Mesothelial cell of epicardium (in vitro differentiated cells): ENCODE measurements at regions not wholly inside any gene's neighbourhood (a gene's known extent, or its start where the extent isn't known, plus 50 kb on each side); places are given as distances from the start of the nearest gene placed in this dataset.
A peak's percentile ranks its signal among the peaks of the same experiment; 100 is the strongest.

Source experiments
- DNase-seq, 2 experiments: peaks; one replicate each; pipeline ENCODE4 v3.0.0; 2021; ENCODE audit warnings: low spot score in 2 of 2; ENCODE audit not compliant: unreplicated experiment in 2 of 2
- H3K27ac Mint-ChIP-seq: 2 replicates; pipeline ENCODE4 v1.8.0; 2021; ENCODE audit warnings: mixed read lengths
- H3K27me3 Mint-ChIP-seq: 2 replicates; pipeline ENCODE4 v1.8.0; 2021; ENCODE audit warnings: low read depth, mixed read lengths
- H3K36me3 Mint-ChIP-seq: 2 replicates; pipeline ENCODE4 v1.8.0; 2021; ENCODE audit warnings: mixed read lengths
- H3K4me1 Mint-ChIP-seq: 2 replicates; pipeline ENCODE4 v1.8.0; 2021; ENCODE audit warnings: mixed read lengths
- H3K4me3 Mint-ChIP-seq: 2 replicates; pipeline ENCODE4 v1.8.0; 2021; ENCODE audit warnings: mild to moderate bottlenecking, moderate library complexity, mixed read lengths
- H3K9me3 Mint-ChIP-seq: 2 replicates; pipeline ENCODE4 v1.8.0; 2021; ENCODE audit warnings: mixed read lengths
- TF ChIP-seq, protein P1 (sequence below): fragments of 200-600 bp; sonication (generic); IDR thresholded peaks from one replicate; pipeline ENCODE4 v1.5.0; 2021; ENCODE audit warnings: antibody characterized with exemption; ENCODE audit not compliant: unreplicated experiment

DNA sequence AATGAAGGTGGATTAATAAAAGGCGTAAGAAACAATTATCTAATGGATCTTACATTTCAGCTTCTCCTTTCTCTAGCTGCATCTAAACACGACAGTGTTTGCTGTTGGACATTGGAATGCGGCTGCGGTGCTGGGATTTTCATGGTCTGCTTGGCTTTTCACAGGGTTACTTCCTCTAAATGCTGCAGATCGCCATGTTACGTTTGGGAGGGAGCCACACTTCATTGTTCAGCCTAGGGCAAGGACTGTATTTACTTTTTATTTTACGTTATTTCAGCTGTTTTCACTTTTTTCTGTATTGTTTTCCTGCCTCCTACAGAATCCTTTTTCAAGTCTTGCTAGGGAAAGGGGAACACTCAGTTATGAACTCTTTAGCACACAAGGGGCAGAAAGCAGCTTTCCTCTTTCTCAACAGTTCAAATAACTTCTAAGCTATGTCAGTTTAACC, 97.9 kb upstream of the MTHFD1L start:
- H3K27ac Mint-ChIP-seq, result peak overlapping the region; percentile 93
- peaks cover 45% of the 10 kb centered on the region for H3K4me1 Mint-ChIP-seq
- TF ChIP-seq, protein P1, sequence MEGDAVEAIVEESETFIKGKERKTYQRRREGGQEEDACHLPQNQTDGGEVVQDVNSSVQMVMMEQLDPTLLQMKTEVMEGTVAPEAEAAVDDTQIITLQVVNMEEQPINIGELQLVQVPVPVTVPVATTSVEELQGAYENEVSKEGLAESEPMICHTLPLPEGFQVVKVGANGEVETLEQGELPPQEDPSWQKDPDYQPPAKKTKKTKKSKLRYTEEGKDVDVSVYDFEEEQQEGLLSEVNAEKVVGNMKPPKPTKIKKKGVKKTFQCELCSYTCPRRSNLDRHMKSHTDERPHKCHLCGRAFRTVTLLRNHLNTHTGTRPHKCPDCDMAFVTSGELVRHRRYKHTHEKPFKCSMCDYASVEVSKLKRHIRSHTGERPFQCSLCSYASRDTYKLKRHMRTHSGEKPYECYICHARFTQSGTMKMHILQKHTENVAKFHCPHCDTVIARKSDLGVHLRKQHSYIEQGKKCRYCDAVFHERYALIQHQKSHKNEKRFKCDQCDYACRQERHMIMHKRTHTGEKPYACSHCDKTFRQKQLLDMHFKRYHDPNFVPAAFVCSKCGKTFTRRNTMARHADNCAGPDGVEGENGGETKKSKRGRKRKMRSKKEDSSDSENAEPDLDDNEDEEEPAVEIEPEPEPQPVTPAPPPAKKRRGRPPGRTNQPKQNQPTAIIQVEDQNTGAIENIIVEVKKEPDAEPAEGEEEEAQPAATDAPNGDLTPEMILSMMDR, result no peak
- no peaks in the 10 kb centered on the region for H3K27me3 Mint-ChIP-seq
- H3K4me3 Mint-ChIP-seq, result no peak overlapping the region
- DNase-seq, result no peak
- peaks cover 15% of the 10 kb centered on the region for H3K36me3 Mint-ChIP-seq
- H3K9me3 Mint-ChIP-seq, result peaks cover 2% of the 10 kb centered on the region

DNA sequence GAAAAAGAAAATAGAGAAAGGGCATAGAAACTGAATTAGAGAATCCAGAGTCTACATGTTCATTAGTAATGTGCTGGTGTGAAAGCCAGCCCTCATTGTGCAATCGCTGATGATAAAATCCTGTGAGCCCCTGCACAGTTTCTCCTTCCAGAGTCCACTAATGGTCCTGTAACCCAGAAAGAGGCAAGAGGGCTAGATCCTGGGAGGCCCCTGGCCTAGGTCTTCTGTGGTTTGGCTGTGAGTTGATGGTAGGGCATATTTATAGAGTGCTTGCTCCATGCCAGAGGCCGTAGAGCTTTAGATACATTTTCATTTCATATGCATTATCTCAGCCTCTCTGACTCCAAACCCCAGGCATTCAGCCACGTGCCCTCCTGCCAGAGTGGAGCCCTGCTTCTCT, 94.9 kb upstream of the MTHFD1L start:
- Mint-ChIP-seq H3K4me3 (no peak overlapping the region), H3K27me3 (no peaks in the 10 kb centered on the region), H3K36me3 (peaks cover 33% of the 10 kb centered on the region), H3K4me1 (peaks cover 39% of the 10 kb centered on the region), H3K27ac (peak overlapping the region; percentile 28), H3K9me3 (peaks cover 22% of the 10 kb centered on the region)
- TF ChIP-seq, protein P1, result no peak
- no peak for DNase-seq

DNA sequence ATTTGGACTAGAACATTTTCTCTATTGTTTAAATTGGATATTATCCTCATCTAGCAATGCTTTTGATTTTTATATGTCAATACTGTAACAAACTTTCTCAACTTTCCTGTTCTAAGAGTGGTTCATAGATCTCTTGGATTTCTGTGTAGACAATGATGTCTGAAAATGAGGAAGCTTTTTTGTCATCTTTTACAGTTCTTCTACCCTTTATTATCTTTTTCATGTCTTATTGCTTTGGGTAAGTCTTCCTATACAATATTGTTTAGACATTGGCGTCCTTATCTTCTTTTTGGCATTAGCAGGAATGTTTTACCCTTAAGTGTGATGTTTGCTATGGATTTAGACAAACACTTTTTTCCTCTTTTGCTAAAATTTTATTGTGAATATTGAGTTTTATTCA, 91.5 kb upstream of the MTHFD1L start:
- Mint-ChIP-seq H3K36me3 (peaks cover 49% of the 10 kb centered on the region), H3K4me3 (no peak overlapping the region), H3K27me3 (no peaks in the 10 kb centered on the region), H3K4me1 (peaks cover 13% of the 10 kb centered on the region), H3K27ac (no peak overlapping the region), H3K9me3 (peaks cover 22% of the 10 kb centered on the region)
- TF ChIP-seq, protein P1, result no peak
- no peak for DNase-seq

DNA sequence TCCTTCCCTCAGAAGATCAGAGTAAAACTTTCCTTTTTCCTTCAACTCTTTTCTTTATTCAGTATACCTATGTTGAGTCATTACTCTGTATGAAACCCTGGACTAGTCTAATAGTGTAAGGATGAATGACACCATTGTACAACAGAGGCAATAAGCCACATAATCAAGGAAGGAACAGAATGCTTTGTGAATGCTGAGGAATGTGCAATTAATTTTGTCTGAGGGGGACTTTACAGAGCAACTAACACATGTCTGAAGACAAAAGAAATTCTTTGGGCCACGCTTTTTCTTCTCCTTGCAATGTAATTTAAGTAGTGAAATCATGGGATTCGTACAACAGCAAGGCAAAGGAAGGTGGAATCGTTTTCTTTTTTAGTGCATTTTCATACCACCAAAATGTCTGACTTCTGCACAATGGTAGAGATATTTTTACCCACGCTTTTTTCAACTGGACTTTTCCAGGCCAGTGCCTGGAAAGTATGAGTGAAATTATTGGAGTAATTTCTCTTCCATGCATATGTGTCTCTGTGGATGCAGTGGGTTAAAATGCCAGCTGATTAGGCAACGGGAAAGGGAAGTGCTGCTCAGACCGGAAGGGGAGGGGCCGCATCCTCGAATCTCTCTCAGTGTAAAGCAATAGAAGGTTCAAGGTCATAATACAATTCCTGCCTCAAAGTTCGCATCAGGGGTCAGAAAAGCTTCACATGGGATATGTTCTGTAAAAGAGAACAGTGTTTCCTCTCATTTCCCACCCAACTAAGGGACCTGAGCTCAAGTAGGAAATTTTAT, 89.9 kb upstream of the MTHFD1L start:
- Mint-ChIP-seq H3K36me3 (peaks cover 47% of the 10 kb centered on the region), H3K4me3 (no peak overlapping the region)

DNA sequence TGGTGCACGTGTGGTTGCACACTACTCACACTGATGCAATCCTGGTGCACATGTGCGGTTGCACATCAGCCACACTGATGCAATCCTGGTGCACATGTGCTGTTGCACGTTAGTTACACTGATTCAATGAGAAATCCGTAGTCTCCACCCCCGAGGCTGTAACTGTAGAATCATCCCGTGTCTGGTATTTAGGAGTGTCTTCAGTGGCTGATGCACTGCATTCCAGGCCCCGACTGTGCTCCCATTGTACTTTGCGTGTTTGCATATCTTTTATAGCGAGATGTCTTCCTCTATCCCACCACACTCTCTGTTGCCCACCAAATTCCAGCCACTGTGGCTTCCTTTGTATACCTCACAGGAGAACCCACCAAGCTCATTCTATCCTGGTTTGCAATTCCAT, 87.8 kb upstream of the MTHFD1L start:
- TF ChIP-seq, protein P1, result no peak
- Mint-ChIP-seq H3K27me3 (no peaks in the 10 kb centered on the region), H3K36me3 (peaks cover 49% of the 10 kb centered on the region), H3K27ac (no peak overlapping the region), H3K9me3 (peaks cover 18% of the 10 kb centered on the region), H3K4me3 (no peak overlapping the region), H3K4me1 (peaks cover 11% of the 10 kb centered on the region)
- DNase-seq, result no peak

More for the DNA sequence above, 89.9 kb upstream of the MTHFD1L start:
- Mint-ChIP-seq H3K9me3 (peaks cover 22% of the 10 kb centered on the region), H3K27me3 (no peaks in the 10 kb centered on the region), H3K27ac (peak overlapping the region; percentile 65), H3K4me1 (peaks cover 11% of the 10 kb centered on the region)
- TF ChIP-seq, protein P1, result no peak
- DNase-seq, result no peak
